CD4-positive, alpha-beta T cell treated with Interleukin-17A for 4 hours (primary cell): ENCODE measurements at regions not wholly inside any gene's neighbourhood (a gene's known extent, or its start where the extent isn't known, plus 50 kb on each side); places are given as distances from the start of the nearest gene placed in this dataset.

Experiments used
- DNase-seq: peaks from one replicate; pipeline ENCODE4 v3.0.0-alpha.2; 2020; ENCODE audit warnings: mixed read lengths

DNA sequence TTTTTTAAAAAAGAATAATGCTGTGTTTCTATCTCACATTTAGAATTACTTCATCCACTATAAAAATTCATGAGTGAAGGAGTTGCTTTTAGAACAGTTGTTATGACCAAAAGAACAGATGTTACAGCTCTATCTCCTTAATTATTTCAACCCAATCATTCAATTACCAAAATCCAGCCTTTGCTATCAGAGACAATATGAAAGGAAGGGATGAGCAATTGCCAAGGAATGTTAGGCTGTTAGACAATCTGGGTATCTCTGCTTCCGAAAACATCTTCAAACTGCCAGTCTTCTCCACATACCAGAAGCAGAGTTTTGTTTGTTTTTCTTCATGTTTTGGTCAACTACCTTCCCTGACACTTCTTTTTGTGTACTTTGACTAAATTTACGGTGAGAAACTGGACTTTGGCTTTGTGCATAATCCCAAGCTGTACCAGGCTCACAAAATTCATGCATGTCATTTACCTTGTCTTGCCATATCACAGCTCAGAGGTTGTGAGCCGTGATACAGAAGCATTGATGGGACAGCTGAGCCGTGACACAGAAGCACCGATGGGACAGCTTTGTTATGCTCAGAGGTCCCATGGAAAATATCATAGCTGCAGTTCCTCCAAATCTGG, 405.5 kb downstream of the KIF4B start:
- no peak for DNase-seq

DNA sequence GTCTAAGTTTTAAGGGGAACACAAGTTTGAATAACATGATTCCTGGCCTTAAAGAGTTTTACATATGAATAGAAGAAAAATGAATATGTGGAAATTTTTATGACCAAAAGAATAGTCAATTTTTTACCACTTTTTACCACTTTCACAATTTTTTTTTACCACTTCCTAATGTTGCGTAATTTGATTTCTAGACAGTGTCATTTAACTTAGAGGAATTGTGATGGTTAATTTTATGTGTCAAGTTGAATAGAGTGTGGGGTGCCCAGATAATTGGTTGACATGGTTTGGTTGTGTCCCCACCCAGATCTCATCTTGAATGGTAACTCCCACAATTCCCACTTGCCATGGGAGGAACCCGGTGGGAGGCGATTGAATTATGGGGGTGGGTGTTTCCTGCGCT, 416.6 kb downstream of the KIF4B start:
- no peak for DNase-seq

DNA sequence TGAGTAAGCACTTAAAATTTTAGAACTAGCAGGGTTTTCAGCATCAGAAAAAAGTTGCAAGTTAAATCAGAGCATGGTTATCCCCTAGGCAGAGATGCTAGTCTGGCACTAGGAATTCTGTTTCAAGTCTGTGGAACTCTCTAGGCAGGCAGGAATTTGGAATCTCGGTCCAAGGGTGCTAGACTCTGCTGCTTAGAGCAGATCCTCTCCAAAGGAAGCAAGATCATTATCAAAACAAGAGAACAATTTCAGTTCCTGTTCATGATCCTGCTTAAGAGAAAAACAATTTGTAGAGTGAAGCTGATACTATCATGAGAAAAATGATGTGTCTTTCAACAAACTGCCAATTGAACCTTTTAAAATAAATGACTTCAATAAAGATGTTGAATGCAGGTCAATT, 420.7 kb downstream of the KIF4B start:
- no peak for DNase-seq

DNA sequence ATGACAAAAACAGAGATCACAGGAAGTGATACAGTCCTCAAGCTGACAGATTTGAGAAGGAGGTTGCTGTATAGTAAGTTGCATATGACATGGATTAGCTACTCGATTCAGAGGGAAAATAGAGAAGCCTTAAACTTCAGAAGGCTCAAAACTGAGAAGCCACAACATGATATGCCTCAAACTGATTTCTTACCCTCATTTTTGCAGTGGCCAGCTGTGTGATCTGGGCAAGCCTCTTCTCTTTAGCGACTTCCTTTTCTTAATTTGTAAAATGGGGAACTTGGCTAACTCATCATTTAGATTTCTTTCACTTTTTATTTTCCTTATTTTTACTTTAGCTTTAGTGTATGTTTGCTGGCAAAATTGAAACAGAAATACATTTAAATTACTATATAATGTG, 421.1 kb downstream of the KIF4B start:
- no peak for DNase-seq

DNA sequence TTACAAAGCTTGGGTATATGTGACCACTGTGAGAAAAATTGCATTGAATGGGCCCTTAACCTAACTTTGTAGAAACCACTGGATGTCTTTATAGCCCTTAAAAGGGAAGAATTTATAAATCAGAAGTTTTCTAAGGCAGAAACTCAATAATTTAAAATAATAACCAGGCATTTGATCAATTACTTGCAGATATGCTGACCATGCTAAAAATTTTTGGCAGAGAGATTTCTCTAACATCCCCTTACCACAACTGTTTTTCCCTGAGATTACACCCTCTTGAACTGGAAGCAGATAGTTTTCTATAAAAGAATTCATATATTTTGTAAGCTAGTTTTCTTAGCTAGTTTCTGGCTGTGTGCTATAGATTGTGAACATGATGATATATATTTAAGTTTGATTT, 428.3 kb downstream of the KIF4B start:
- DNase-seq = no peak

DNA sequence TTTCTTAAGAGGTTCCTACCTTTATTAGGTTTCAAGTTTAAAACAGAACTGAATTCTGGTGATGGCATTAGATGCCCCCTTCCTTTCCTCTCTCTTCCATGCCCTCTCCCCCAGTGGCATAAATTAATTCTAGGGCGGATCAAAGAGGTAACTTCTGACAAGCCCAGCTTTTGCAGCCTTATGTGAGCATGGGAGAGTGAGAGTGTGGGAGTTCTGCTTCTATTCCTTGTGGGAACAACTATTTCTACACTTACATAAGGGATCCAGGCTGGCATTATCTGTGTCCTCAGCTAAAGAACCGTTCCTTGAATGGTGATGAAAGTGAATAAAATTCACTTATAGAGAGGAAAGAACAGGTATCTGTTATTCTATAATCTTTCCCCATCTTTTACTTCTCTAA, 437.6 kb downstream of the KIF4B start:
- DNase-seq = no peak

DNA sequence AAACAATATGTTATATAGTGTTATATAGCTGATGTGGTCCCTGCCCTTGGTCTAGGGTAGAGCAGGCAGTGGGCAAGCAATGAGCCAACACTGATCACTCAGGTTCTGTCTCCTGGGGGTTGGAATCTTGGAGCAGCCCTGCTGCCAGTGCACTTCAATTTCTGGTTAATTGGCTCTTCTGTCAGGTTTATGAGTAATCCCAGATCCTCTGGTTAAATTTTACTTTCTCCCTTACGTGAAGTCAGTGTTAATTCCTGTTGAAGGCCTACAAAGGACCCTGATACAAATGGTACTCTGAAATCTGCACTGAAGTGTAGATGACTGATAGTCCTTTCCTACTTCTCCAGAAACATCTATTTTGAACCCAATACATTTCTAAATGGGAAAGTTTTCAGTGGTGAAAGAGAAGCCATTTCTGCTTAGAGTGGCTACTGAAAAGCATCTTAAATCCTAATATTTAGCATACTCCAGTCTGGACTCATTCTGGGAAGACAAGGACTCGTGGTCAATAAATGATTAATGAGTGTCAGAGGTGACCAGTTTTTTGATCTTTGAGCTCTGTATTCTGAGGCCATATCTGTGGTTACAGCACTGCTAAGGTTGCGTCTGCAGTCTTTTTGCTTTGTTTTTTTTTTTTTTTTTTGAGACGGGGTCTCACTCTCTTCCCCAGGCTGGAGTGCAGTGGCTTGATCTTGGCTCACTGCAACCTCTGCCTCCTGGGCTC, 442.4 kb downstream of the KIF4B start:
- no peak for DNase-seq

- DNase-seq = no peak
Observed at GRCh38 chr5:155459889-155460500, 446.4 kb downstream of the KIF4B start.

- DNase-seq = no peak
Observed at GRCh38 chr5:155460501-155460931, 447.0 kb downstream of the KIF4B start.

GRCh38 chr5:155461304-155461703, 447.7 kb downstream of the KIF4B start:
- DNase-seq = no peak

- no peak for DNase-seq
Observed at GRCh38 chr5:155466851-155467250, 453.3 kb downstream of the KIF4B start.

- DNase-seq = no peak
Observed at GRCh38 chr5:155471027-155471426, 457.5 kb downstream of the KIF4B start.

DNA sequence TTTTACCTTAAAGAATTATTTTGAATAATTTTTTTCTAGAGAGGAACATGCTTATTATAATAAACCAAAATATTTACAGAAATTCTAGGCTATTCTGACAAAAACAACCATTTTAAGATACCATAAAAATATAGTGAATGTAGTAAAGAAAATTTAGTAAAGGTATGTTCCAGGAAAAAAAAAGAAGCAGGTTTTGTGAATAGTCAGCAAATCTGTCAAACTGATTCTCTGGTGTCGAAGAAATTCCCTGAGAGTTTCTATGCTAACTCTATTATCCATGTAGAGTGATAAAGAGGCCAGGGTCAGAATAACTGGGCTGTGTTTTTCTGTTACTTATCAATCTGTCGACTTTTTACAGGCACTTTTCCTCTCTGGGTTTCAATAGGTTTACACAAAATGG, 459.2 kb downstream of the KIF4B start:
- no peak for DNase-seq

- DNase-seq = no peak
Observed at GRCh38 chr5:155475318-155475717, 461.8 kb downstream of the KIF4B start.

DNA sequence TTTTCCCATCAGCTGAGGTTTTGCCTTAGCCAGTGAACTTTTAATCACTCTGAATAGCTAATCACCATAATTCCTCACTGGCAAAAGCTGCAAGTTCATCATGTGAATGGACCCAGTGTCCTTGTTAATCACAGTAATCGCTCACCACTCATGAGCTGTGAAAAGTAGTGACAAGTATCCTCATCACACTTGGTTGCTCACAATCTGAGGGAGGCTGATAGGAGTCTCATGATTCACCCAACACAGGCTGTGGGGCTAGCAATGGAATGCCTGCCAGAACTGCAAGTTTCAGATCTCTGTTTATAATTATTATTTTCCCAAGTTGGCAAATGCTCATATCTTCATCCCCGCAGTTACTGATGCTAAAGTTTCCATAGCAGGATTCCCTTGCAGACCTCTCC, 467.2 kb downstream of the KIF4B start:
- no peak for DNase-seq

DNA sequence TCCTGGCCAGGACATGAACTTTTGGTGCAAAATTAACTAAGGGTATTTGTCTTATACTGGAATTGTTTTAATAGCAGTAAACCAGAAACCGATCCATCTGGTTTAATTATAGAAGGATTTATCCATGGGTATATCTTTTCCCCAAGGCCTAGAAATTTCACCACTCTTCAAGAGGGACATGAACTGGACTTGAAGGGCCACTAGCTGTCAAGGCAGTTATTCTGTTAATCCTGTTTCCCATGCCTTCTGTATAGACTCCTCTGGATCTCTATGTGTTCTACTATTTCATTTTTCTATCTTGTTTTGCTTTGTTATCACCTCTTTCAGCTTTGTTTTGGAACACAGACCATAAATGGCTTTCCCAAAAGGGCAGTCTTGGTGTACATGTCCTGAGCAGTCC, 467.6 kb downstream of the KIF4B start:
- DNase-seq = no peak

GRCh38 chr5:155482428-155482827, 468.9 kb downstream of the KIF4B start:
- no peak for DNase-seq

- DNase-seq = no peak
Observed at GRCh38 chr5:155485386-155485785, 471.8 kb downstream of the KIF4B start.

DNA sequence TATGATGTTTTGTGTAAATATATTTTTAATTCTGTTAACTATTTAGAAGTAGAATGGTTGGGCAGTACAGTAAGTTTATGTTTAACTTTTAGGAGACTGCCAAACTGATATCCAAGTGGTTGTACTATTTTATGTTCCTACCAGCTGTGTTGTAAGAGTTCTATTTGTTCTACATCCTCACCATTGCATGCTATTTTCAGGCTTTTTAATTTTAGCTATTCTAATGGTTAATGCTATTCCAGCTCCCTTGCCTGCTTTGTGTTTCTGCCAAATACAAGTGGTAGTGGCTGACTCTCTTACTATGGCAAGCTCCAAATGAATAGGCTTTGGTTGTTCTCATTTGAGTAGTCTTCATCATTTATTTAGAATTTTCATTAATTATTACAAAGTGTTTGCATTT, 476.4 kb downstream of the KIF4B start:
- no peak for DNase-seq

GRCh38 chr5:155492191-155492590, 478.6 kb downstream of the KIF4B start:
- DNase-seq = no peak

DNA sequence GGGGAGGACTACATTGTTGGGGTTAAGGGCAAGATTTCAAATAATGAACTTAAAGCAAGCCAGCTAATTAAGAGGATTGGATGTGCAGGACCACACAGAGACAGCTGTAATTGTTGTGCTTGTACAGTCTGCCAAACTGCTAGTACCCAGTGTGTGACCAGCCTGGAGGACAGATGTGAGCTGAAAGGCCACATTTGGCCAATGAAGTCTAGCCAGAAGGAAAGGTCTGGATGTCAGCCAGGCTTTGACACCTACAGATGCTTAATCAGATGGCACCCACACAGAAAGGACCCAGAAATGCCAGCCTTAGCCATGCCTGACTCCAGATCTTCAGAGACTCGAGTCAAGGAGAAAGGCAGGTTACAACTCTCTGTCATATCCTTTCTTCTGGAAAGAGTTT, 491.1 kb downstream of the KIF4B start:
- DNase-seq = no peak

DNA sequence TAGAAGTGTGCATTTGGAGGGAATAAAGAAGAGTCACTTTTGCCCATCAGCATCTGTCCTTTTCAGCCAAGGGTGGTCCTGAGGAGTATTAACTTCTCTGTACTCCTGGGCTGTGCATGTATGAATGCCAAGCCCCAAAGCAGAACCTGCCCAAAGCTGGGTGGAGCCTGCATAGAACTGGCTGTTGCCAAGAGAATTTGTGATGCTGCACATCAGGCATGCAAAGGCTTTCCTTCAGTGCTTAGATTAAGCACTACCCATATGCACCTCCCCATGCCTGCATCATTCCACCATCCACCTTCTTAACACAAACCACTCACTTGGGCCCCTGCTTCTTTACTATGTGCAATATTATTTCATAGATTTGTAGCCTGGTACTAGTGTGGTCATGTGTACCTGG, 493.8 kb downstream of the KIF4B start:
- DNase-seq = no peak

GRCh38 chr5:155508673-155509072, 495.1 kb downstream of the KIF4B start:
- no peak for DNase-seq

- no peak for DNase-seq
Observed at GRCh38 chr5:155512329-155512728, 498.8 kb downstream of the KIF4B start.
